B cell (primary cell): ENCODE measurements at regions not wholly inside any gene's neighbourhood (a gene's known extent, or its start where the extent isn't known, plus 50 kb on each side); places are given as distances from the start of the nearest gene placed in this dataset.

Source experiments
- EZH2 ChIP-seq: IDR thresholded peaks from 2 replicates; pipeline ENCODE4 v1.6.1; 2012; ENCODE audit warnings: borderline replicate concordance, low read depth, mild to moderate bottlenecking, moderate library complexity, low read length; ENCODE audit not compliant: insufficient read depth, poor library complexity, severe bottlenecking
- TF ChIP-seq, protein P1 (sequence below): fragments of 200-600 bp; IDR thresholded peaks from one replicate; pipeline ENCODE4 v1.8.0; 2022; ENCODE audit warnings: antibody characterized with exemption, mild to moderate bottlenecking

DNA sequence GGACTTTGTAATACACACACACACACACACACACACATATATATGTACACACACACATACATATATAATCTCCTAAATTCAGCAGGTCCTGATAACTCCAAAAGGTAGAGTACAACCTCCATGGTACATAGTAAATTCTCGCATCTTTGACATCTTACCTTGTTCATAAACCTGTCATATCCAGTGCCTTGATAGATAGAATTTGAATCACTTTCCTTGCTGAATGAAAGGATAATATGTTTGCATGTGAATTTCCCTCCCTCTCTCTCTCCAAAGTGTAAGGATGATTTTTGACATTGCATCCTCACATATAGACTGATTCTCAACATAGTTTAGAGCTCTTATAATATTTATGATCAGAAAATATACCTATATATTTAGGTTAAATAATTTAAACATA is 567.1 kb upstream of the ADGRL2 start:
- TF ChIP-seq, protein P1, sequence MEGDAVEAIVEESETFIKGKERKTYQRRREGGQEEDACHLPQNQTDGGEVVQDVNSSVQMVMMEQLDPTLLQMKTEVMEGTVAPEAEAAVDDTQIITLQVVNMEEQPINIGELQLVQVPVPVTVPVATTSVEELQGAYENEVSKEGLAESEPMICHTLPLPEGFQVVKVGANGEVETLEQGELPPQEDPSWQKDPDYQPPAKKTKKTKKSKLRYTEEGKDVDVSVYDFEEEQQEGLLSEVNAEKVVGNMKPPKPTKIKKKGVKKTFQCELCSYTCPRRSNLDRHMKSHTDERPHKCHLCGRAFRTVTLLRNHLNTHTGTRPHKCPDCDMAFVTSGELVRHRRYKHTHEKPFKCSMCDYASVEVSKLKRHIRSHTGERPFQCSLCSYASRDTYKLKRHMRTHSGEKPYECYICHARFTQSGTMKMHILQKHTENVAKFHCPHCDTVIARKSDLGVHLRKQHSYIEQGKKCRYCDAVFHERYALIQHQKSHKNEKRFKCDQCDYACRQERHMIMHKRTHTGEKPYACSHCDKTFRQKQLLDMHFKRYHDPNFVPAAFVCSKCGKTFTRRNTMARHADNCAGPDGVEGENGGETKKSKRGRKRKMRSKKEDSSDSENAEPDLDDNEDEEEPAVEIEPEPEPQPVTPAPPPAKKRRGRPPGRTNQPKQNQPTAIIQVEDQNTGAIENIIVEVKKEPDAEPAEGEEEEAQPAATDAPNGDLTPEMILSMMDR, result no peak
- TF ChIP-seq EZH2, result no peak
